Activated naive CD8-positive, alpha-beta T cell treated with anti-CD3 and anti-CD28 coated beads, Interleukin-2, amount 50 U/mL, for 24 hours (primary cell): ENCODE measurements at regions not wholly inside any gene's neighbourhood (a gene's known extent, or its start where the extent isn't known, plus 50 kb on each side); places are given as distances from the start of the nearest gene placed in this dataset.

ENCODE experiments used
- ATAC-seq: fragments of 150-1000 bp; cut with Tn5 transposase; one replicate; pipeline ENCODE4 v1.10.0; 2021
- DNase-seq: peaks from one replicate; pipeline ENCODE4 v3.0.0; 2021
- H3K27ac Mint-ChIP-seq: one replicate; pipeline ENCODE4 v1.8.0; 2021; ENCODE audit warnings: mild to moderate bottlenecking, mixed read lengths
- H3K27me3 Mint-ChIP-seq: one replicate; pipeline ENCODE4 v1.8.0; 2021; ENCODE audit warnings: mixed read lengths
- H3K36me3 Mint-ChIP-seq: one replicate; pipeline ENCODE4 v1.8.0; 2021; ENCODE audit warnings: low read depth, mixed read lengths
- H3K4me1 Mint-ChIP-seq: one replicate; pipeline ENCODE4 v1.8.0; 2021; ENCODE audit warnings: mixed read lengths
- H3K4me3 Mint-ChIP-seq: one replicate; pipeline ENCODE4 v1.8.0; 2021; ENCODE audit warnings: mild to moderate bottlenecking, moderate library complexity, mixed read lengths
- H3K9me3 Mint-ChIP-seq: one replicate; pipeline ENCODE4 v1.8.0; 2021; ENCODE audit warnings: mixed read lengths

DNA sequence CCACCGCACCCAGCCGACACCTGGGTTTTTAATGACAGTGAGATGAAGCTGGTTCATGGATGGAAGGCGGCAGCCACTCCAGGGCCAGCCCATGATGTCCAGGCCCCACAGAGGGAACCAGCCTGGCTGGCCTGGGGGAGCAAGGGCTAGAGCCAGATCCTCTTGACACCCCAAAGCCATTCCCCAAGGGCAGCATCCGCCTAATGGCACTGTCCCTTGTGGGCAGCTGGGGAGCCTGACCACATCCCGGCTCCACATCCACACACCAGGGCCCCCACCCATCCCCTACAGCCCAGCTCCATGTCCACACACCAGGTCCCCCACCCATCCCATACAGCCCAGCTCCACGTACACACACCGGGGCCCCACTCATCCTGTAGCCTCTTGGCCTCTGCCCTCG lies 53.3 kb upstream of the ACSF3 start:
- Mint-ChIP-seq H3K4me1 (peaks cover 3% of the 10 kb centered on the region), H3K27me3 (peaks cover 2% of the 10 kb centered on the region), H3K36me3 (no peaks in the 10 kb centered on the region), H3K9me3 (no peaks in the 10 kb centered on the region), H3K4me3 (no peak overlapping the region), H3K27ac (no peak overlapping the region)
- ATAC-seq (no peak), DNase-seq (no peak)

DNA sequence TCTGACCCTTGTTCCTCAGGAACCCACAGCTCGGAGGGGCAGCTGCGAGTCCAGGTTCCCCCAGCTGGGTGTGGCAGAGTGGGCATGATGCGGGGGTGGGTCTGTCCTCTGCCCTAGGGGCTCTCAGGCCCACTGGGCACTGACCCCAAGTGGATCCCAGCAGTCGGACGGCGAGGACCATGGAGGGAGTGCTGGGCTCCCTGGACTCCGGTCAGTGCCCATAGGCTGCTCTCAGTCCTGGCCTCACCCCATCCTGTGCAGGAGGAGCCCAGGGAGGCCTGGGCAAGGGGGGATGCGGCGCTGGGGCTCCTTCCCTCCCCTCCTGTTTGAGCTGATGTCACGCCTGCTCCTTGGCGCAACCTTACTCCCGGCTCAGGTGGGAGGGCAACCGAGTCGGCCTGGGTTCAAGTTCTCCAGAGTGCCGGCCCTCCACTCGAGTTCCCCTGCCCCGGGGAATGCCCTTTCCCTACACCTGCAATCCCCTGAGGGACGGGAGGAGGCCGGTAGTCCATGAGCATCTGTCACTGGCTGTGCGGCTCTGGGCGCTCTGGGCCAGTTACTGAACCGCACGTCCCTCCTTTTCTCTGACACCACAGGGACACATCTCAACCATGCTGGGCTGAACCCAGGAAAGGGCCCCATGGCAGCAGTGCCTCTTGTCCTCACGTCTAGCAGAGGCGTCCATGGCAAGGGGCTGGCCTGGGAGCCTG lies 52.6 kb upstream of the ACSF3 start:
- Mint-ChIP-seq H3K36me3 (no peaks in the 10 kb centered on the region), H3K27ac (no peak overlapping the region), H3K4me3 (no peak overlapping the region), H3K4me1 (peaks cover 2% of the 10 kb centered on the region), H3K9me3 (peaks cover 3% of the 10 kb centered on the region), H3K27me3 (peaks cover 4% of the 10 kb centered on the region)
- no peak for DNase-seq
- no peak for ATAC-seq

DNA sequence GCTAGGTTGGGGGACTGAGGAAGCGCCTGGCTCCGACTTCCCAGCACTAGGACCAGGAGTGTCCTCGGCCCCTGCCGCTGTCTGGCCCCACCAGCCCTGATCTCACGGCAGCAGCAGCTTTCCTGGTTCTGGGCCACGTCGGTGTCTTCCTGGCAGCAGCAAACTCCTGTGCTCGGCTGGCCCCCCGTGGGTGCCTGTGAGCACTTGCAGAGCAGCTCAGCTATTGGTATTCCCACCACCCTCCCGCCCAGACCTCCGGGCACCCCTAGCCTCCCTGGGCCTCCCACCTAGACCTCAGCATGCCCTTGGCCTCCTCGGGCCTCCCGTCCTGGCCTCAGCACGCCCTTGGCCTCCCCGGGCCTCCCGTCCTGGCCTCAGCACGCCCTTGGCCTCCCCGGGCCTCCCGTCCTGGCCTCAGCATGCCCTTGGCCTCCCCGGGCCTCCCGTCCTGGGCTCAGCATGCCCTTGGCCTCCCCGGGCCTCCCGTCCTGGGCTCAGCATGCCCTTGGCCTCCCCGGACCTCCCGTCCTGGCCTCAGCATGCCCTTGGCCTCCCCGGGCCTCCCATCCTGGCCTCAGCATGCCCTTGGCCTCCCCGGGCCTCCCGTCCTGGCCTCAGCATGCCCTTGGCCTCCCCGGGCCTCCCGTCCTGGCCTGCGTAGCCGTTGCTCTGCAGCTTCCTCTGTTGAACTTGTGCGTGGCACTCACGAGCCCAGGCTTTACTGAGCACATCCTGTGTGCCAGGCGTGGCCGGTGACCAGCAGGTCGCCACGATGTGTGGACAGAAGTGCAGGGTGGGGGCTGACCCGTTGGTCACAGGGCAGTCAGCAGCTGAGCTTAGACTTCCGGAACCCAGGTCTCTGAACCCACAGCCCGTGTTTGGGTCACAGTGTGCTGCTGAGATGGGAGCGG lies 51.8 kb upstream of the ACSF3 start:
- no peak for ATAC-seq
- peaks cover 2% of the 10 kb centered on the region for H3K4me1 Mint-ChIP-seq
- no peak overlapping the region for H3K27ac Mint-ChIP-seq
- no peak overlapping the region for H3K4me3 Mint-ChIP-seq
- peaks cover 5% of the 10 kb centered on the region for H3K9me3 Mint-ChIP-seq
- H3K36me3 Mint-ChIP-seq = no peaks in the 10 kb centered on the region
- DNase-seq = no peak
- H3K27me3 Mint-ChIP-seq = peaks cover 4% of the 10 kb centered on the region

DNA sequence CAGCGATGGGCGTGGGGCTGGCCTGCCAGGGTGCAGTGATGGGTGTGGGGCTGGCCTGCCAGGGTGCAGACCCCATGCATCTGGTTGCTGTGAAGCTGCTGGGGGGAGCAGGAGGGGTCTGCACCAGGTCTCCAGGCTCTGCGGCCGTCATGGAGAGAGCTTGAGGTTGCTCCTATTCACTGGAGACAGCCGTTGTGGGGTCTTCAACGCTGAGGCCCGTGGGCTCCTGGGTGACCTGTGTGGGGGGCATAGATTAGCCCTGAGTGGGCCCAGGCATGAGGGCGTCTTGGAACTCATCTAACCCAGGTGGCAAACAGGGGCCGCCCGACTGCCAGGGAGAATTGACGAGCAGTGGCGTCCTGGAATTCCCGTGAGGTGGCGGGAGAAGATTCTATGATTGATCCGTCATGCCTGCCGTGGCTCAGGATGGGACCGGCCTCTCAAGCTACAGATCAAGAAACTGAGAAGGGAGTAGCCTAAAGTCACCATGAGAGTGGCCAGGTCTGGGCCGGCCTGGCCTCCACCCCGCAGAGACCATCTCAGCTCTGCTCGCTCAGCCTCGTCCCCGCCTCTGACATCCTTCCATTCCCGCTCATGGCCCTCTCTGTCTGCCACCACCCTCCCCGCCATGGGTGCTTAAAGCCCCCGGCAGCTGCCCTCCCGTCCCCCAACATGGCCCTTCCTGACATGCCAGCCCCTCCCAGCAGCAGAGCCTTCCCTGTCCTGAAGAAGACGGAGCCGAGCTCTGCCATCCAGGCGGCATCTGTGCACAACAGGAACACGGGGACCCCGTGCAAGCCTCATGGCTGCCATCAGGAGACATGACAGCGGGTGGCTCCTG lies 50.7 kb upstream of the ACSF3 start:
- DNase-seq = no peak
- H3K27ac Mint-ChIP-seq = no peak overlapping the region
- peaks cover 5% of the 10 kb centered on the region for H3K27me3 Mint-ChIP-seq
- no peaks in the 10 kb centered on the region for H3K36me3 Mint-ChIP-seq
- no peak overlapping the region for H3K4me3 Mint-ChIP-seq
- peaks cover 5% of the 10 kb centered on the region for H3K9me3 Mint-ChIP-seq
- H3K4me1 Mint-ChIP-seq = peaks cover 2% of the 10 kb centered on the region
- ATAC-seq = no peak

DNA sequence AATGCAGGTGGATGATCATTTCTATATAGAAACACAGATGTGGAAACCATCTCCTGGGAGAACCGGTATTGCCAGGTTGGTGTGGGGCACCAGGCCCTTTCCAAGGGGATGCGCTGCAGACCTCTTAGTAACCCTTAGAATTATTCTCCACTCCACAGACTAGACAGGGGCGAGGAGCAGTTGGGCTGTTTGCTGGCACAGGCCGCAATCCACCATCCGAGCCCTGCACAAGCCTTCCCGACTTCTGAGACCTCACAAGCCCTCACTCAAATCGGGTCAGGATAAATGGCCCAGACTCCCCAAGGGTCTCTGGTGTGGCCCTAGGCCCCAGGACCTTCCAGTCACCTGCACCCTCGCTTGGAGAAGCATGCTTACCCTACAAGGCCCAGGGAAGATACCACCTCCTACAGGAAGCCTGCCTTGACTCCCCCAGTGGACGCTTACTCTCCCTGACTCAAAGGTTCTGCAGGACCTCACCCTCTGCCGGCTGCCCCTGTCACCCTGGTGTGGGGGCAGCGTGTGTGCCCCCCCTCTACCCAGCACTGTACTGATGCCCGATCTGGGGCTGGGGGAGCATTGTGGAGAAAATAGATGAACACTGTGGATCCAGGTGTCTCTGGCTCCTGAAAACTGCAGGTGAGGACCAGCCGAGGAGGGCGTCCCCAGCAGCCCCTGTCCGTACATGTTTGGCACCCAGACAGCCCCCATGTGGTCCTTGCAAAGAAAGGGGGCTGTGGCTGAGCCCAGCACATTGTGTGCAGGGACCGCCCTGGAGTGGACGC lies 49.8 kb upstream of the ACSF3 start:
- no peak overlapping the region for H3K4me3 Mint-ChIP-seq
- peaks cover 5% of the 10 kb centered on the region for H3K9me3 Mint-ChIP-seq
- H3K27ac Mint-ChIP-seq = no peak overlapping the region
- no peaks in the 10 kb centered on the region for H3K36me3 Mint-ChIP-seq
- DNase-seq = no peak
- no peak for ATAC-seq
- peaks cover 5% of the 10 kb centered on the region for H3K27me3 Mint-ChIP-seq
- H3K4me1 Mint-ChIP-seq = no peaks in the 10 kb centered on the region
